H9 (cell line): ENCODE measurements at regions not wholly inside any gene's neighbourhood (a gene's known extent, or its start where the extent isn't known, plus 50 kb on each side); places are given as distances from the start of the nearest gene placed in this dataset.

Experiments
- DNase-seq: peaks from one replicate; pipeline ENCODE4 v3.0.0-alpha.2; 2017
- H2AFZ ChIP-seq: one replicate; pipeline ENCODE4 v1.6.1; 2013; ENCODE audit warnings: mild to moderate bottlenecking, low read length, control low read depth, moderate library complexity
- H2AK5ac ChIP-seq: 2 replicates; pipeline ENCODE4 v1.6.1; 2013; ENCODE audit warnings: low read length, control low read depth, mixed read lengths; ENCODE audit not compliant: insufficient read length
- H2BK120ac ChIP-seq: one replicate; pipeline ENCODE4 v1.6.1; 2013; ENCODE audit warnings: low read depth, mild to moderate bottlenecking, low read length, control low read depth, inconsistent platforms; ENCODE audit not compliant: poor library complexity, severe bottlenecking
- H2BK12ac ChIP-seq: 2 replicates; pipeline ENCODE4 v1.6.1; 2013; ENCODE audit warnings: low read length, control low read depth, mixed read lengths, low read depth; ENCODE audit not compliant: insufficient read length
- H2BK15ac ChIP-seq: 2 replicates; pipeline ENCODE4 v1.6.1; 2013; ENCODE audit warnings: low read depth, low read length, control low read depth
- H2BK20ac ChIP-seq: one replicate; pipeline ENCODE4 v1.6.1; 2013; ENCODE audit warnings: low read depth, mild to moderate bottlenecking, low read length, control low read depth, inconsistent platforms; ENCODE audit not compliant: poor library complexity, severe bottlenecking
- H2BK5ac ChIP-seq: 2 replicates; pipeline ENCODE4 v1.6.1; 2013; ENCODE audit warnings: low read length, control low read depth, mixed read lengths; ENCODE audit not compliant: insufficient read length
- H3K14ac ChIP-seq: 2 replicates; pipeline ENCODE4 v1.6.1; 2013; ENCODE audit warnings: low read length, control low read depth; ENCODE audit not compliant: insufficient read depth
- H3K18ac ChIP-seq: 2 replicates; pipeline ENCODE4 v1.6.1; 2013; ENCODE audit warnings: low read depth, mild to moderate bottlenecking, mixed read lengths, low read length, control low read depth; ENCODE audit not compliant: insufficient read length
- H3K23ac ChIP-seq: 2 replicates; pipeline ENCODE4 v1.6.1; 2013; ENCODE audit warnings: low read length, control low read depth, mixed read lengths, low read depth; ENCODE audit not compliant: insufficient read length
- H3K23me2 ChIP-seq: 2 replicates; pipeline ENCODE4 v1.6.1; 2013; ENCODE audit warnings: low read depth, mild to moderate bottlenecking, mixed read lengths, low read length, control low read depth; ENCODE audit not compliant: insufficient read length, poor library complexity, severe bottlenecking
- H3K27ac ChIP-seq: 2 replicates; pipeline ENCODE4 v1.5.1; 2013; ENCODE audit warnings: low read length, control low read depth, mixed read lengths, low read depth; ENCODE audit not compliant: insufficient read length
- H3K27me3 ChIP-seq: 2 replicates; pipeline ENCODE4 v1.6.1; 2013; ENCODE audit warnings: low read length, control low read depth, inconsistent platforms; ENCODE audit not compliant: insufficient read depth
- H3K4ac ChIP-seq: 2 replicates; pipeline ENCODE4 v1.6.1; 2013; ENCODE audit warnings: low read depth, mild to moderate bottlenecking, control low read depth, inconsistent platforms, low read length, moderate library complexity
- H3K4me1 ChIP-seq: 2 replicates; pipeline ENCODE4 v1.6.1; 2013; ENCODE audit warnings: low read length, control low read depth, inconsistent platforms; ENCODE audit not compliant: insufficient read depth
- H3K4me2 ChIP-seq: 2 replicates; pipeline ENCODE4 v1.6.1; 2013; ENCODE audit warnings: low read length, control low read depth, mixed read lengths; ENCODE audit not compliant: insufficient read length, insufficient read depth
- H3K56ac ChIP-seq: 2 replicates; pipeline ENCODE4 v1.6.1; 2013; ENCODE audit warnings: low read depth, mild to moderate bottlenecking, mixed read lengths, low read length, control low read depth; ENCODE audit not compliant: insufficient read length
- H3K79me1 ChIP-seq: 2 replicates; pipeline ENCODE4 v1.6.1; 2013; ENCODE audit warnings: low read depth, mild to moderate bottlenecking, moderate library complexity, low read length, control low read depth, inconsistent platforms; ENCODE audit not compliant: insufficient read depth, poor library complexity, severe bottlenecking
- H3K79me2 ChIP-seq: 2 replicates; pipeline ENCODE4 v1.6.1; 2013; ENCODE audit warnings: low read length, control low read depth, inconsistent platforms; ENCODE audit not compliant: insufficient read depth
- H3K9ac ChIP-seq: 2 replicates; pipeline ENCODE4 v1.6.1; 2013; ENCODE audit warnings: low read length, control low read depth, mixed read lengths; ENCODE audit not compliant: insufficient read length; ENCODE audit errors: extremely low read depth
- H3K9me3 ChIP-seq: one replicate; pipeline ENCODE4 v1.6.1; 2013; ENCODE audit warnings: low read depth, low read length, inconsistent platforms; ENCODE audit not compliant: control insufficient read depth
- H3T11ph ChIP-seq: one replicate; pipeline ENCODE4 v1.6.1; 2013; ENCODE audit warnings: mild to moderate bottlenecking, low read length, control low read depth, inconsistent platforms
- H4K20me1 ChIP-seq: one replicate; pipeline ENCODE4 v1.6.1; 2013; ENCODE audit not compliant: control insufficient read depth, insufficient read length, insufficient read depth
- H4K5ac ChIP-seq: 2 replicates; pipeline ENCODE4 v1.6.1; 2013; ENCODE audit warnings: low read depth, mild to moderate bottlenecking, mixed read lengths, low read length, control low read depth; ENCODE audit not compliant: insufficient read length
- H4K8ac ChIP-seq: replicated peaks from 2 replicates; pipeline ENCODE4 v1.6.1; 2013; ENCODE audit warnings: low read length, control low read depth, mixed read lengths, low read depth; ENCODE audit not compliant: insufficient read length
- H4K91ac ChIP-seq: 2 replicates; pipeline ENCODE4 v1.6.1; 2013; ENCODE audit warnings: low read depth, mild to moderate bottlenecking, moderate library complexity, mixed read lengths, low read length, control low read depth; ENCODE audit not compliant: insufficient read length
- H3K27ac Mint-ChIP-seq, 3 experiments: 2 replicates in 2 of 3; 3 replicates in 1 of 3; pipeline ENCODE4 v1.8.0; 2020 to 2021; ENCODE audit warnings: mixed read lengths in 3 of 3, mild to moderate bottlenecking in 1 of 3, moderate library complexity in 1 of 3
- H3K27me3 Mint-ChIP-seq: 2 replicates; pipeline ENCODE4 v1.8.0; 2021; ENCODE audit warnings: low read depth, mild to moderate bottlenecking, moderate library complexity, mixed read lengths
- H3K36me3 Mint-ChIP-seq, 3 experiments: 2 replicates in 2 of 3; 3 replicates in 1 of 3; pipeline ENCODE4 v1.8.0; 2020 to 2021; ENCODE audit warnings: low read depth in 3 of 3, mixed read lengths in 3 of 3; ENCODE audit not compliant: insufficient read depth in 1 of 3
- H3K4me1 Mint-ChIP-seq, 2 experiments: 2 replicates each; pipeline ENCODE4 v1.8.0; 2020; ENCODE audit warnings: mixed read lengths in 2 of 2
- H3K4me3 Mint-ChIP-seq, 2 experiments: 2 replicates in 1 of 2; 3 replicates in 1 of 2; pipeline ENCODE4 v1.8.0; 2020 to 2021; ENCODE audit warnings: mild to moderate bottlenecking in 2 of 2, mixed read lengths in 2 of 2, moderate library complexity in 1 of 2
- H3K9me3 Mint-ChIP-seq, 2 experiments: 2 replicates in 1 of 2; 3 replicates in 1 of 2; pipeline ENCODE4 v1.8.0; 2020; ENCODE audit warnings: mild to moderate bottlenecking in 2 of 2, mixed read lengths in 2 of 2, moderate library complexity in 1 of 2
- WGBS: extraction: QIAGEN DNeasy Blood & Tissue Kit; methylation state at CpG from one replicate; pipeline ENCODE4 v1.1.7; 2013; ENCODE audit warnings: missing lambda C conversion rate, low lambda C conversion rate, mixed read lengths; ENCODE audit not compliant: insufficient read length; ENCODE audit errors: extremely low coverage; 5-methylcytosine and 5-hydroxymethylcytosine counted together
- TF ChIP-seq, protein P1 (sequence below): fragments of 200-600 bp; sonication (generic); conservative IDR thresholded peaks from 3 replicates; pipeline ENCODE4 v1.8.0; 2021; ENCODE audit warnings: antibody characterized with exemption, mild to moderate bottlenecking

DNA sequence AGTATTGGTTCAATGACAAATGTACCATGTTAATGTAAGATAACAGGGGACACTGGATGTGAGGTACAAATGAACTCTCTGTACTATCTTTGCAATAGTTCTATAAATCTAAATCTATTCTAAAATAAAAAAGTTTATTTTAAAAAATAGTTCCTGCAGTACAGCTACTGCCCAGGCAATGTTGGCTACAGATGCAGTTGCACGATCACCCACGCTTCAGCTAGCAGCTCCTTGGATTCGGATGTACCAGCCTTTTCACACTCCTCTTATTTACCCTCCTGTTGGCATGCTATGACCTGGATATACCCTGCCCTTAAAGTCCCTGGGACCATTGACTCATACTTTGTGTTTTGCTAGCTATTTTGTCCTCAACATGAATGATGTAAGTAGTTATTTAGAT is 185.4 kb upstream of the SMARCA2 start:
- Histone ChIP-seq H3K79me1 (no peaks in the 10 kb centered on the region), H3K4me1 (no peaks in the 10 kb centered on the region), H3K14ac (no peak overlapping the region), H2BK15ac (no peak overlapping the region), H2AFZ (no peak overlapping the region), H2BK12ac (no peak overlapping the region), H4K5ac (no peak overlapping the region), H3K4me2 (no peak overlapping the region), H3K23ac (no peak overlapping the region), H2AK5ac (no peak overlapping the region), H3K4ac (no peak overlapping the region), H4K91ac (no peak overlapping the region), H2BK5ac (no peak overlapping the region), H4K8ac (no peak overlapping the region), H3K18ac (no peak overlapping the region), H4K20me1 (no peaks in the 10 kb centered on the region), H3K56ac (no peak overlapping the region), H3K79me2 (no peaks in the 10 kb centered on the region), H3K27ac (no peak overlapping the region), H2BK120ac (no peak overlapping the region), H3T11ph (no peak overlapping the region), H3K9me3 (no peaks in the 10 kb centered on the region), H3K9ac (no peak overlapping the region), H3K27me3 (no peaks in the 10 kb centered on the region), H3K23me2 (no peaks in the 10 kb centered on the region), H2BK20ac (no peak overlapping the region)
- WGBS, result no CpG with 5 or more reads among the region's 3 CpGs
- peaks cover under 1 to 3% of the 10 kb centered on the region in 2 experiments; a peak in 3 of 4 replicates for H3K4me1 Mint-ChIP-seq
- no peaks in the 10 kb centered on the region for H3K36me3 Mint-ChIP-seq
- H3K27me3 Mint-ChIP-seq, result peaks cover 5% of the 10 kb centered on the region
- no peak overlapping the region for H3K27ac Mint-ChIP-seq
- no peak for DNase-seq
- TF ChIP-seq, protein P1, sequence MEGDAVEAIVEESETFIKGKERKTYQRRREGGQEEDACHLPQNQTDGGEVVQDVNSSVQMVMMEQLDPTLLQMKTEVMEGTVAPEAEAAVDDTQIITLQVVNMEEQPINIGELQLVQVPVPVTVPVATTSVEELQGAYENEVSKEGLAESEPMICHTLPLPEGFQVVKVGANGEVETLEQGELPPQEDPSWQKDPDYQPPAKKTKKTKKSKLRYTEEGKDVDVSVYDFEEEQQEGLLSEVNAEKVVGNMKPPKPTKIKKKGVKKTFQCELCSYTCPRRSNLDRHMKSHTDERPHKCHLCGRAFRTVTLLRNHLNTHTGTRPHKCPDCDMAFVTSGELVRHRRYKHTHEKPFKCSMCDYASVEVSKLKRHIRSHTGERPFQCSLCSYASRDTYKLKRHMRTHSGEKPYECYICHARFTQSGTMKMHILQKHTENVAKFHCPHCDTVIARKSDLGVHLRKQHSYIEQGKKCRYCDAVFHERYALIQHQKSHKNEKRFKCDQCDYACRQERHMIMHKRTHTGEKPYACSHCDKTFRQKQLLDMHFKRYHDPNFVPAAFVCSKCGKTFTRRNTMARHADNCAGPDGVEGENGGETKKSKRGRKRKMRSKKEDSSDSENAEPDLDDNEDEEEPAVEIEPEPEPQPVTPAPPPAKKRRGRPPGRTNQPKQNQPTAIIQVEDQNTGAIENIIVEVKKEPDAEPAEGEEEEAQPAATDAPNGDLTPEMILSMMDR, result no peak
- H3K9me3 Mint-ChIP-seq, result no peaks in the 10 kb centered on the region
- H3K4me3 Mint-ChIP-seq, result no peak overlapping the region
